ENCODE measurements at regions not wholly inside any gene's neighbourhood (a gene's known extent, or its start where the extent isn't known, plus 50 kb on each side); places are given as distances from the start of the nearest gene placed in this dataset.
"Not testable (repeated sequence)": the region's sequence is repeated elsewhere in the genome, so short reads cannot be mapped to it uniquely, and the experiment has no call there.

DNA sequence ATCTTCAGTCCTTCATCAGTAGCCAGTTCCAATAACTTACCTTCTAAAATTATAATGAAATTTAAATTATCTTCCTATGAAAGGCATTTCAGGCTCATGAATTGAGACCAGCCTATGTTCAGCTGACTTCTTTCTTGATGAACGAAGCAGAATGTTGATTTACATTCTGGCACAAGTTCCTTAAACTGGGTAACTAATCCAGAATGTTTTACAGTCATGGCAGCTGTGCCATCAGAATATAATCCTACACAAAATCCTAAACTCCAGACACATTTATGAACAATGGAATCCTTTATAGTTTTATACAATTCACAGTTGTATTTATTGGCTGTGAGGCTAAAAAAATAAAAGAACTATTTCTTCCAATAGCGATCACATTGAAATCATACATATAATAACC, 97.3 kb upstream of the CPM start:
- no peak for DNase-seq

DNA sequence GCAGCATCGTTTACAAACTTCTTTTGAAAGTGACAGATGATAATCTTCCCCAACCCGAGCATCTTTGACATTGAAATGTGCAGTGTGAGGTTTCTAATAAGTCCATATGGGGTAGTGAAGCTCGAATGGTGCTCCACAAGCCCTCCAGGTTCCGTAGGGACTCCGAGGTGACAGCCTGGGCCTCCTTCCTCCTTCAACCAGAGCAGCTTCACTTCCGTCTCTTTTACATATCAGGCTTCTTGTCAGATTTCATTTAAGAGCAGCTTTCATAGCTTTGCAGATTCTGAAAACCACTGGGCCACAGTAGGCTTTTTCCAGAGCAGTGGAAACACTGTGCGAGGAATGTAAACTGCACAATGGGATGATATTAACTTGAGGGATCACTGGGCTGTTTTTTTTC, 103.6 kb upstream of the CPM start:
- no peak for DNase-seq

DNA sequence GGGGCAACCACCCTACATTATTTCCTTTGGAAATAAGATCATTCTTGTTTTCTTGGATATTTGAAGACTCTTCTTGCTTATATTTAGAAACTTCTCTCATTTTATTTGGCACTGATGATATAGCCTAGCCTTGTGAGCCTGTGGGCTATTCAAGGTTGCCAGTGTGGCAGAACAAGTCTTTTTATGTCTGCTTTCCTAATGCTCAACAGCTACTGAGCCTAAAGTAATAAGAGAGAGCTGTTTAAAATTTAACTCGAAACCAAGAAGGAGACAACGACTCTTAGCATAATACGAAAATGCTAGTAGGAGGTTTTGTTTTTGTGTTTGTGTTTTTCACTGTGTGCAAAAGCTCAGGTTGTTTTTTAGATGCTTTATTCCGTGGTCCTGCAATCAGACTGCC, 104.0 kb upstream of the CPM start:
- no peak for DNase-seq

DNA sequence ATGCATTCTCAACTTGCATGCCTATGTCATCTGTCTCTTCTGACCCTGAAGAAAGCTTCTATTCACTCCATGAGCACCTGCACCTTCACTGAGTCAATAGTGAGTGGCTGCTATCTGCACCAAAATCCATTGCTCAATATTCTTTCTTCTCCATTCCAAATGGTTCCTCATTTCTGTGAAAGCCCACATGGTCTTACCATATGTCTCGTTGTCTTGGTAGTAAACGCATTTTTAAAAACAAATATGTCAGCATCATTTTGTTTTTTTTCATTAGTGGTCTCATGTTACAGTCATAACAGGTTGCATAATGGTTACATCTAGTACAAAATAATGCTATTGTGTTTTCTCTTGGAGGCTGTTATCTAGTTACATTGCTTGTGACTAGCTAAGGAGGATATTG, 106.9 kb upstream of the CPM start:
- DNase-seq, result no peak

DNA sequence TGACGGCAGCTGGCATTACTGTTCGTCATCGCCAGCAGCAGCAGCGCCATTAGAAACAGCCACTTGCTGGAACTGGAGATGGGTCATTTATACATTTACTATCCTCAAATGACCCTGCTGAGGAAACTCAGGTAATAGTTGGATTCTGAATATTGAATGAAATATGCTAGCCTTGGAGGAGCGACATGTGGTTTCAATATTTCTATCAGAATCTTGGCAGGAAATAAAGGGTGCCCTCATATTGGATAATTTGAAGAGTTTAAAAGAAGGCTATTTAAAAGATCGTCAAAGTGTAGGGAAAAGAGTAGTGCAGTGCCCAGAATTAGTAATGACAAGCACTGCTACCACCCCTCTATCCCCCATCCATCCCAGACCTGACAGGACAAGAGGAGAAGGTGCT, 109.6 kb upstream of the CPM start:
- no peak for DNase-seq

DNA sequence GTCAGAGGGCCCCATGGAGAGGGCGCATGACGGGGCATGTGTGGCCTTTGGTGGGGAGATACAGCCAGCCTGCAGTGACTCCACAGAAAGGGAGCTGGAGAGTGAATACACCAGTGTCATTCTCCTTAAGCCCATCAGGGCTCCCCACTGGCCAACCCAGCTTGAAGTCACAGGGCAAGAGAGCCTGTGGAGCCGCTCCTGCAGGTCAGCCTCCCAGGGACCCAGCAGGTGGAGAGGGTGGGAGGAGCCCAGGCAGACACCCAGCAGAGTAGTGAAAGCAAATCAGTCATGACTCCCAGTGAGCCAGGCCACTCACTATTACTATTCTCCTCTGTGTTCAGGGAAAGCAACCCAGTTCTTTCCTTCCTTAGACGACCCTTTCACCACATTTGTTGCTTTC, 110.0 kb upstream of the CPM start:
- peak; percentile 5 for DNase-seq

DNA sequence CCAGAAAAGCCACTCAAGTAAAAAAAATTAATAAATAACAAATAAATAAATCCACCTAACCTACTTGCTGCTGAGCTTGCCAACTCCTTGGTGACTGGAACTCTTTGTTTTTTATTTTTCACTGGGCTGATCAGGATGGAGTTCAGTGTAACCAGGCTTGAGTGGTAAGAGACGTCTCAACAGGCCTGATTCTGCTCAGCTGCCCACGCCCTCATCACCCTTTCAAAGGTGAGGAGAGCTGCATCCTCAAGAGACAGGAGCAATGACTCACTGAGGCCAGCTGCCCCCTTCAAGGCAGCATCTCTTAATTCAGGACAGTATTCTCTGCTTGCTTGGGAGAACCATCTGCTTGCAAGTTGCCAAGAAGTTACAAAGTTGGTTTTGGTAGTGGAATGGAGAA, 111.9 kb upstream of the CPM start:
- DNase-seq, result no peak

DNA sequence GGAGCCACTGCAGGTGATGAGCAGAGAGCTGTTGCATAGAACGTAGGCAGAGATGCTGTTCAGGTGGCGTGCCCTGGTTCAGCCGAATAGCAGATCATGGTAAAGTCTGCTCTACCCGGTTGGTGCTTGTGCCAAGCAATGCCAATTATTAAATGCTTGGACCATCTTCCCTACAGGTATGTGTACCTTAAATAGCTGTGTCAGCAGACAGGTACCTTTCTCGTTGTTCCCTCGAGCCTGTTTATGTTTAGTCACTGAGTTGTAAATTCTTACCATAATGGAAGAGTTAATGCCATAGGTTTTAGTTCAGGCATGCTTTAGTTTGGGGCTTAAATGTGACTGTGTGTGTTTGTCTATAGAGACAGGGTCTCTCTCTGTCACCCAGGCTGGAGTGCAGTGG, 112.5 kb upstream of the CPM start:
- DNase-seq, result no peak

DNA sequence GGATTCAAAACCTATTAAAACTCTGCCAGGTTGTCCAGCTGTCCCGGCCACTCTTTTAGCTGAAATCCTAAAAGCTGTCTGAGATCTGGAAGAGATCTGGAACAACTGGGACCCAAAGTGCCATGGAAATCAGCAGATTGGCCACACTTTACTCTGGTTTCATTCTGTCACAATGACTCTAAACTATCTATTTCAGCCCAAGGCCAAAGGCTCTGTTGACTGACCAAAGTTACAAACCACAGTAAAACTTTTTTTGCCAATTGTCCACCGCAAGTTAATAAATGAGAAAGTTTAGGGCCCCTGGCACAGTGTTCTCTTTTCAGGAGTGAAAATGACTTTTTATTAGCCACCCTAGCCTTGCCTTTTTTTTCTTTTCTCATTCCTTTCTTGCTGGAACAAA, 113.4 kb upstream of the CPM start:
- DNase-seq, result no peak

DNA sequence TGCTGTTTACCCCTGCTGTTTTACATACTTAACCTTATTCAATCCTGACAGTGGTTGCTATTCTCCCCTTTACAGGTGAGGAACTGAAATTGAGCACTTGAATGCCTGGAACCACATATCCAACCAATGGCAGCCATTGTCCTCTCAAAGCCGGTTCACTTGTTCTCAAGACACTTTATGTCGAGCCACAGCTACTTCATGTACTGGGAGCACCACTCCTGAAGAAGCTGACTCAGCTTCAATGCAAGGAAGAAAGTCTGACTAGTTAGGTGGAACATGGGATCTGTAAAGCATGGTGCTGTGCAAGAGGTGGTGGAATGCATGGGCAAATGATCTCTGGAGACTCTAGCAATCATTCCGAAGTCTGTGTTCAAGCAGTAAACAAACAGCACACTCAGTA, 113.9 kb upstream of the CPM start:
- no peak for DNase-seq

DNA sequence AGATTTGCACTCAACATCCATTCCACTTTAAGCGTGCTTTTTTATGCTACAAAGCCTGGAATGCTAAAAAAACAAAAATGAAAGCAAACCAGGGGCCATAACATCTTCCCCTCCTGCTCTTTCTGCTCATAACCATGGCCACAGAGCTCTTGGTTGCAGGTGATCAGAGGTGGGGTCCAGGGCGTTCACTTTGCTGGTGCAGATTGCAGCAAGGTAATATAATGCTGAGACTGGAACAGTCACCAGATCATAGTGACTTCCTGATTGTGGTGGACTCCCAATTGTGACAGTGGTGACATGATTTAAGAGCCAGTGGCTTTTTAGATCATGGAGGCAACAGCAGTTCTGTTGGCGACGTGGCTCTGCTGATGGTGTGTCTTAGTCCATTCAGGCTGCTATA, 115.0 kb upstream of the CPM start:
- no peak for DNase-seq

DNA sequence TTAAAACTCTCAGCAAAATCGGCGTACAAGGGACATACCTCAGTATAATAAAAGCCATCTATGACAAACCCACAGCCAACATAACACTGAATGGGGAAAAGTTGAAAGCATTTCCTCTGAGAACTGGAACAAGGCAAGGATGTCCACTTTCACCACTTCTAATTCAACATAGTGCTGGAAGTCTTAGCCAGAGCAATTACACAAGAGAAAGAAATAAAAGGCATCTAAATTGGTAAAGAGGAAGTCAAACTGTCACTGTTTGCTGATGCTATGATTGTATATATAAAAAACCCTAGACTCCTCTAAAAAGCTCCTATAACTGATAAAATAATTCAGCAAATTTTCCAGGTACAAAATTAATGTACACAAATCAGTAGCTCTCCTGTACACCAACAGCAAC, 116.9 kb upstream of the CPM start:
- not testable (repeated sequence) for DNase-seq

DNA sequence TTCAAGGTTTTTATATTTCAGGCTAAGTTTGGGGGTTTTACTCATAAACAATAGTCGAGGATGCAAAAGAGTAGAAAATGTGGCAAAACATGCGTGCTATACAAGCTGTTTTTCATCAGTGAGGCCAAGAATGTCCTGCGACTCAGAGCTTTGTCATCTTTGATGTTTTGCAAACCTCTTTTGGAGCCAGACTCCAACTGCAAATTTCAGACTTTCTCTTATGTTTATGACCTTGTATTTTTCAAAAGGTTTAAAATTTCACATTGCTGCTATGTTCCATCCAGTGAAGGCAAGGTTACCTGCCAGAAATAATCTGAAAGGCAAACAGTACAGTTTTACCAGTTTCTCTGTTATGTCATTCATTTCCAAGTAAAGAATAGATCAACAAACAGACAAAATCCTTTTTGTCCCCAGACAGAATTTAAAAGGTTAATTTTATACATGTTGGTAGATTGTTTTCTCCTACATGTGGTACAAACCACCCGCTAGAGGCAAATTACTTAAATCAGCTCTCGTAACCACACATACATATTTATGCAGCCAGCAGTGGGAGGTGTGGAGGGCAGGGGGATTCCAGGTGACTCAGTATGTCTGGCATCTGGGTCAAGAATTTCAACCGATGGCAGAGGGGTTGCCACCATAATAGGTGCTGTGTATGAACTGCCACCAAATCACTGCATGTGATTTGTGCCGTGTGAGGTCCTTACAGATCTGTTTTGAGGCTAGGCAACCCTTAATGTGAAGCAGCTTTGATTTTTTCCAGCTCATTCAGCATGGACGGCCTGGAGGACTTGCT, 119.8 kb upstream of the CPM start:
- no peak for DNase-seq

DNA sequence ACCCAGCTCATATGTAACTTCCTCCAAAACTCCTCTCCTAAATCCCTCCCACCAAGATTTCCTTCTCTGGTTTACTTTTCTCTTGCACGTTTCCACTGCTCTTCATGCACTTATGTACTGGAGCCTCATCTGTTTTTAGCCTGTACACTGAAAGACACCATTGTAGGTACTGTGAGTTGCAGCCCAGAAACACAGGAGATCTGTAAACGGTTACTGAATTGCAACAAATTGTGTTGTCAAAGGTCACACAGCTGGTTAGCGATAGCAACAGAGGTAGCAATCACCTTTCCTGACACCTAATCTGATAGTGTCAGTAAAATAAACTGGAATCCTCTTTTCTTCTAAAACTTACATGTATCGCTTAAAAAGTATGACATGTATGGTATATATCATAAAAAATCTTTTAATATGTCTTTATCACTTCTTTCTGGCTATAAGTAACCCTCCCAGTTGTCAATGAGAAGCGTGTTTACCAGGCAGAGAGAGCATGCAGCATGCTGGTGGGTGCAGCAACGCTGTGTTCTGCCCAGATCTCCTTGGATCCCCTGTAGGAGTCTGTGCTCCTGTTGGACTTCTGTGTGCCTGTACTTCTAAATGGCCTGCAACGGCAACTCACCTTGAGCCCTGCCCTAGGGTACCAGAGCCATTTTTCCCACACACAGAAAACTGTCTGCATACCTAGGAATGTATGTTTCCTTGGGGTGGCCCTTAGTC, 121.5 kb upstream of the CPM start:
- no peak for DNase-seq

DNA sequence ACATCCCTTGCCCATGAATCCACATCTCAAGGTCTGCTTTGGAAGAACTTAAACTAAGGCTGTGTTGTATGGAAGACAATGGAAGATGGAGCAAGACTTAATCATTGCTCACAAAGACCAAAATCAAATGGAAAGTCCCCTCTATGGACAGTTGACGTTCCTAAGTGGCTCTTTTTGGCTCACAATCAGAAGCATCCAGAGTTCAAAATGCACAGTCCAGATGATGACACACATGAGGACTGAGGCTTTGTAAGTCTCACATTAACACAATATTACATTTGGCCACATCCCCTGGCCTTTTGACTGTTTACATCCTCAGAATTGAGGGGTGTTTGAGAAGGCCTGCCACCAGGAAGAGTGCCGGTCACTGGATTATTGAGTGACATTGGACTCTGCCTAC, 122.3 kb upstream of the CPM start:
- no peak for DNase-seq

DNA sequence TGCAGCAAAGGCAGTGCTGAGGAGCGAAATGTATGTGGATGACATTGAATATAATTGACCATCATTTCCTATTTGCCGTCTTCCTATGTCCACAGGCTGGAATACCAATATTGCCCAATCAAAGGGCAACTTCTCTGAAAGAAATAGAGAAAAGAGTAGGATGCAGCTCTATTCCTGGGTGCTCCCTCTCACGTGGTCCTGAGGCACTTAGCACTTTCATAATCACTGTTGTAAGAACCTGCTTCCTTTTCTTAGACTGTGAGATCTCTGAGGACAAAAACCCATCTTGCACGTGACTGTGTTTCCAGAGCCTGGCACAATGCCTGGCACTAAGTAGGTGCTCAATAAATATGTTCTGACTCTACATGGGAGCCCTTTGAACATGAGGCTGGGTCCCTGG, 122.7 kb upstream of the CPM start:
- DNase-seq, result no peak

DNA sequence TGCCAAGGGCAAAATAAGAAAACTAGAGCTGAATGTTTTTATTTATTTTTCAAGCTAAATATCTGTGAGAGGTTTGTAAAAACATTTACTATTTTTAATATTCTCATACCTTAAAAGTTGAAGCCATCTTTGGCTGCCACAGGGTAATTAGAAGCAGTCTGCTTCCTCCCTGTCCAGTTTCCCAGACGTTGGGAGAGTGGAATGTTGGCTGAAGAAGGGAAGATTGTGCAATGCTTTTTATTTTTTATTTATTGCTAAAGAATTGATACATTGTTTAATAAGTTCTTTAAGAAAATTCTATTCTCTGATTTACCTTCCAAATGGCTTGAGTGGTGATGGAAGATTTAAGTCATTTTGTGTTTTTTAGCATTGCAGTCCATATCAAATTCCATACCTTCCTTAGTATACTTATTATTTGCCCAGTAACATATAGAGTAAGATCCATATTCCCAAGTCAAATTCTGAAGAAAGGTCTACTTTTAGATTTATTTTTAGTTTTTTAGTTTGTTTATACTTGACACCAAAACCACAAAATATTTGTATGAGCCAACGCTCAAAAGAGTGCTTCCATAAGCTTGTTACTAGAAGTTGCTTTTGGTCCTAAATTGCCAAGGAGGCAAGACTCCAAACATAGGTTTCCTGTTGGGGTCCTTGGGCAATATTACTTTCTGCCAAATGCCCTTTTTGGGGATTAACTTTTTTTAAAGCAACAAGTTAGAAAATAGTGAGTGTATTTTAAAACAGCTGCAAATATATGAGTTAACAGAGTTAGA, 124.0 kb upstream of the CPM start:
- no peak for DNase-seq

DNA sequence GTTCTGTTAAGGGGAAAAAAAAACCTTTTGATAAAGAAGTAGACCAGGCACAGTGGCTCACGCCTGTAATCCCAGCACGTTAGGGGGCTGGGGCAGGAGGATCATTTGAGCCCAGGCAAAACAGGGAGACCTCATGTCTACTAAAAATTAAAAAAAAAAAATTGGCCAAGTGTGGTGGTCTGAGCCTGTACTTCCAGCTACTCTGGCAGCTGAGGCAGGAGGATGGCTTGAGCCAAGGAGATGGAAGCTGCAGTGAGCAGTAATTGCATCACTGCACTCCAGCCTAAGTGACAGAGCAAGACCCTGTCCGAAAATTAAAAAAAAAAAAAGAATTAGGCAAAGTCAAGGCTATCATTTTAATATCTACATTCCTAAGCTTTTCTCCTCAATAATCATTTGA, 124.8 kb upstream of the CPM start:
- no peak for DNase-seq

DNA sequence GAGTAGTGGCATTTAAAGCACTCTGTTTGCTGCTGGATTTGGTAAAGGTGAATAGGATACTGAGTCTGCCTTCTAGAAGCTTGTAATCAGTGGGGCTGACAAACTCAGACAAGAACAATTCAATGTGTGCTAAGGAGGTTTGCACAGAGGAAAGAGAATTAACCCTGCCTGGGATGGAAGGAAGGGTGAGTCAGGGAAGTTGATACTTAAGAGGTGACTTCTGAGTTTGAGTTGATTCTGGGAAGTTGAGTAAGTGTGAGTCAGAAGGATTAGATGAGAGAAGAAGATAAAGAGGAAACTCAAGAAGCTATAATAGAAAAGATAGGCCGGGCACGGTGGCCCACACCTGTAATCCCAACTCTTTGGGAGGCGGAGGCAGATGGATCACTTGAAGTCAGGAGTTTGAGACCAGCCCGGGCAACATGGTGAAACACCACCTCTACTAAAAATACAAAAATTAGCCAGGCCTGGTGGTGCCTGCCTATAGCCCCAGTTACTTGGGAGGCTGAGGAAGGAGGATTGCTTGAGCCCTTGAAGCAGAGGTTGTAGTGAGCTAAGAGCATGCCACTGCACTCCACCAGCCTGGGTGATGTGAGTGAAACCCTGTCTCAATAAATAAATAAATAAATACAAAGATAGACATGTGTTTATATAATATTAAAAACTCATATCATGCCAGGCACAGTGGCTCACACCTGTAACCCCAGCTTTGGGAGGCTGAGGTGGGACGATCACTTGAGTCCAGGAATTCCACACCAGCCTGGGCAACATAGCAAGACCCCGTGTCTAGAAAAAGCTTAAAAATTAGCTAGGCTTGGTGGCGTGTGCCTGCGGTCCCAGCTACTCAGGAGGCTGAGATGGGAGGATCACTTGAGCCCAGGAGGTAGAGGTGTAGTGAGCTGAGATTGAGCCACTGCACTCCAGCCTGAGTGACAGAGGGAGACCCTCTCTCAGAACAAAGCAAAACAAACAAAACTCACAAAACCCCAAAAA, 126.8 kb upstream of the CPM start:
- no peak for DNase-seq

DNA sequence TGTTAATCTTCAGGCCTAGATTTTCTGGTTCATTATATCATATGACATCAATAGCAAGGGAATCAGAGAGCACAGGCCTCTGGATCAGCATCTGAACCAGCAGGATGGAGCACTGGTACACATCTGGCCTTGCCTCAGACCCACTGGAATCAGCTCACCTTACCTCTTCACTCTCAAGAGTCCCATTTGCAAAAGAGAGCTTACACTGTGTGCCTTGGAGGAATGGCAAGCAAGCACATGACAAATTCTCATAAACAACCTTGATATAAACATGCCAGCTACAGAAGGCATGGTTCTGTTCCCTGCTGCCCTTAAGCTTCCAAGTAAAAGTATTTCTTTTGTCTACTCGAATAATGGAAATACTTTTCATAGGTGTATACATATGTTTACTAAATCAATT, 128.6 kb upstream of the CPM start:
- no peak for DNase-seq

DNA sequence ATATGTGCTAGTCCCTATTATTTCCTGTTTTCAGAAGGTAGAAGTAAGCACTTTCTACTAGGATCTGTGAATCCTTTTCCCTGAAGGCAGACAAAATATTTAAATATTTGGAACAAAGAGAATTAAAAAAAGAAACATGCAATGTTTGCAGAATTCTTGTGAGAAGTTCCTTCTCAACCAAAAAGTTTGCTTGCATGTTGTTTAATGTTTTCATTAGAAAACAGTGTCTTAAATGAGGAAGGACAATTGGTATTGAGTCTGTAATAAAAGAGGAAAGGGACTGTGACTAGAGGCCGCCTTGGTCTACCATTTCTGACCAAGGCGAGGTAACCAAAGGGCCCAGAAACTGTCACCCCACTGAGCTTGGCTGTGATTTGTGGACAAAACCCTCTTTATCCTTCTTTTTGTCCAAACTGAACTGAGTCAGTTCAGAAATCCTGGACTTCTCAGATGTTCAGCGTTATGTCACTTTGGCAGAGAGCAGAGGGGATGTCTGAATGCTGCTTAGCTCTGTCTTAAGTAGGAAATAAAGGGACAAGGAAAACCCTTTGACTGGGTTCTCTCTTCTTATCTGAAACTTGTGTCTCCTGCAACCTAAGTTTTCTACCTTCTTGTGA, 129.8 kb upstream of the CPM start:
- no peak for DNase-seq

DNA sequence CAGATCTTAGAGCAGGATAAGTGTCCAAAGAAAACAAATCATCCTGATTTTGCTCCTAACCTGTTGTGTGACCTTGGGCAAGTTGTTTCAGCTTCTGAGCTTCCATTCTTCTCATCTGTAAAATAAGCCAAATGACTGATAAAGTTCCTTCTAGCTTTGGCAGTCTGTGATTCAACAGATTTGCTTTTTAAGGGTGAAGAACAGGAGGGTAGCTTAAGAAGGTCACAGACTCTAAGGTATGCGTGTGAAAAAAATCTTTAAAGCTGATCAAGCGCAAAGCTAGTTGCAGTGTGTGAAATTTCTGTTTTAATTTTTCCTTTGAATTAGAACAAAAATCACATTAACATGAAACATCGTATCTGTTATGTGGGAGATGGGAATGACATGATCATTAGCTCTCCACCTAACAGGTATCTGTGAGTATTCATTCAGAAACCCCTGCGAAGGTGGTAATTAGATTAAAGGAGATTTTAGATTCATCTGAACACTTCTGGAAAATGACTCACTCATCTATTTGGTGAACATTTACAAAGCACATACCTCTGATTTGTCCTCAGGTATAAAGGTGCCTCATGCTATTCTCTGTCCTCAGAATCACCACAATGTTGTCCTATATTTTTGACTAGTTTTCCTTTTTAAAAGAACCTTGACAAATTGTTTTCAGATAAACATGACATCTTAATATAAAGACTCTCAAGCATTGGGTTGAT, 131.9 kb upstream of the CPM start:
- no peak for DNase-seq
